H9 (cell line): ENCODE measurements at regions not wholly inside any gene's neighbourhood (a gene's known extent, or its start where the extent isn't known, plus 50 kb on each side); places are given as distances from the start of the nearest gene placed in this dataset.

ENCODE experiments used
- DNase-seq: peaks from one replicate; pipeline ENCODE4 v3.0.0-alpha.2; 2017
- H2AFZ ChIP-seq: one replicate; pipeline ENCODE4 v1.6.1; 2013; ENCODE audit warnings: mild to moderate bottlenecking, low read length, control low read depth, moderate library complexity
- H2AK5ac ChIP-seq: 2 replicates; pipeline ENCODE4 v1.6.1; 2013; ENCODE audit warnings: low read length, control low read depth, mixed read lengths; ENCODE audit not compliant: insufficient read length
- H2BK120ac ChIP-seq: one replicate; pipeline ENCODE4 v1.6.1; 2013; ENCODE audit warnings: low read depth, mild to moderate bottlenecking, low read length, control low read depth, inconsistent platforms; ENCODE audit not compliant: poor library complexity, severe bottlenecking
- H2BK12ac ChIP-seq: 2 replicates; pipeline ENCODE4 v1.6.1; 2013; ENCODE audit warnings: low read length, control low read depth, mixed read lengths, low read depth; ENCODE audit not compliant: insufficient read length
- H2BK15ac ChIP-seq: 2 replicates; pipeline ENCODE4 v1.6.1; 2013; ENCODE audit warnings: low read depth, low read length, control low read depth
- H2BK20ac ChIP-seq: one replicate; pipeline ENCODE4 v1.6.1; 2013; ENCODE audit warnings: low read depth, mild to moderate bottlenecking, low read length, control low read depth, inconsistent platforms; ENCODE audit not compliant: poor library complexity, severe bottlenecking
- H2BK5ac ChIP-seq: 2 replicates; pipeline ENCODE4 v1.6.1; 2013; ENCODE audit warnings: low read length, control low read depth, mixed read lengths; ENCODE audit not compliant: insufficient read length
- H3K14ac ChIP-seq: 2 replicates; pipeline ENCODE4 v1.6.1; 2013; ENCODE audit warnings: low read length, control low read depth; ENCODE audit not compliant: insufficient read depth
- H3K18ac ChIP-seq: 2 replicates; pipeline ENCODE4 v1.6.1; 2013; ENCODE audit warnings: low read depth, mild to moderate bottlenecking, mixed read lengths, low read length, control low read depth; ENCODE audit not compliant: insufficient read length
- H3K23ac ChIP-seq: 2 replicates; pipeline ENCODE4 v1.6.1; 2013; ENCODE audit warnings: low read length, control low read depth, mixed read lengths, low read depth; ENCODE audit not compliant: insufficient read length
- H3K23me2 ChIP-seq: 2 replicates; pipeline ENCODE4 v1.6.1; 2013; ENCODE audit warnings: low read depth, mild to moderate bottlenecking, mixed read lengths, low read length, control low read depth; ENCODE audit not compliant: insufficient read length, poor library complexity, severe bottlenecking
- H3K27ac ChIP-seq: 2 replicates; pipeline ENCODE4 v1.5.1; 2013; ENCODE audit warnings: low read length, control low read depth, mixed read lengths, low read depth; ENCODE audit not compliant: insufficient read length
- H3K27me3 ChIP-seq: 2 replicates; pipeline ENCODE4 v1.6.1; 2013; ENCODE audit warnings: low read length, control low read depth, inconsistent platforms; ENCODE audit not compliant: insufficient read depth
- H3K4ac ChIP-seq: 2 replicates; pipeline ENCODE4 v1.6.1; 2013; ENCODE audit warnings: low read depth, mild to moderate bottlenecking, control low read depth, inconsistent platforms, low read length, moderate library complexity
- H3K4me1 ChIP-seq: 2 replicates; pipeline ENCODE4 v1.6.1; 2013; ENCODE audit warnings: low read length, control low read depth, inconsistent platforms; ENCODE audit not compliant: insufficient read depth
- H3K4me2 ChIP-seq: 2 replicates; pipeline ENCODE4 v1.6.1; 2013; ENCODE audit warnings: low read length, control low read depth, mixed read lengths; ENCODE audit not compliant: insufficient read length, insufficient read depth
- H3K56ac ChIP-seq: 2 replicates; pipeline ENCODE4 v1.6.1; 2013; ENCODE audit warnings: low read depth, mild to moderate bottlenecking, mixed read lengths, low read length, control low read depth; ENCODE audit not compliant: insufficient read length
- H3K79me1 ChIP-seq: 2 replicates; pipeline ENCODE4 v1.6.1; 2013; ENCODE audit warnings: low read depth, mild to moderate bottlenecking, moderate library complexity, low read length, control low read depth, inconsistent platforms; ENCODE audit not compliant: insufficient read depth, poor library complexity, severe bottlenecking
- H3K79me2 ChIP-seq: 2 replicates; pipeline ENCODE4 v1.6.1; 2013; ENCODE audit warnings: low read length, control low read depth, inconsistent platforms; ENCODE audit not compliant: insufficient read depth
- H3K9ac ChIP-seq: 2 replicates; pipeline ENCODE4 v1.6.1; 2013; ENCODE audit warnings: low read length, control low read depth, mixed read lengths; ENCODE audit not compliant: insufficient read length; ENCODE audit errors: extremely low read depth
- H3K9me3 ChIP-seq: one replicate; pipeline ENCODE4 v1.6.1; 2013; ENCODE audit warnings: low read depth, low read length, inconsistent platforms; ENCODE audit not compliant: control insufficient read depth
- H3T11ph ChIP-seq: one replicate; pipeline ENCODE4 v1.6.1; 2013; ENCODE audit warnings: mild to moderate bottlenecking, low read length, control low read depth, inconsistent platforms
- H4K20me1 ChIP-seq: one replicate; pipeline ENCODE4 v1.6.1; 2013; ENCODE audit not compliant: control insufficient read depth, insufficient read length, insufficient read depth
- H4K5ac ChIP-seq: 2 replicates; pipeline ENCODE4 v1.6.1; 2013; ENCODE audit warnings: low read depth, mild to moderate bottlenecking, mixed read lengths, low read length, control low read depth; ENCODE audit not compliant: insufficient read length
- H4K8ac ChIP-seq: replicated peaks from 2 replicates; pipeline ENCODE4 v1.6.1; 2013; ENCODE audit warnings: low read length, control low read depth, mixed read lengths, low read depth; ENCODE audit not compliant: insufficient read length
- H4K91ac ChIP-seq: 2 replicates; pipeline ENCODE4 v1.6.1; 2013; ENCODE audit warnings: low read depth, mild to moderate bottlenecking, moderate library complexity, mixed read lengths, low read length, control low read depth; ENCODE audit not compliant: insufficient read length
- H3K27ac Mint-ChIP-seq, 3 experiments: 2 replicates in 2 of 3; 3 replicates in 1 of 3; pipeline ENCODE4 v1.8.0; 2020 to 2021; ENCODE audit warnings: mixed read lengths in 3 of 3, mild to moderate bottlenecking in 1 of 3, moderate library complexity in 1 of 3
- H3K27me3 Mint-ChIP-seq: 2 replicates; pipeline ENCODE4 v1.8.0; 2021; ENCODE audit warnings: low read depth, mild to moderate bottlenecking, moderate library complexity, mixed read lengths
- H3K36me3 Mint-ChIP-seq, 3 experiments: 2 replicates in 2 of 3; 3 replicates in 1 of 3; pipeline ENCODE4 v1.8.0; 2020 to 2021; ENCODE audit warnings: low read depth in 3 of 3, mixed read lengths in 3 of 3; ENCODE audit not compliant: insufficient read depth in 1 of 3
- H3K4me1 Mint-ChIP-seq, 2 experiments: 2 replicates each; pipeline ENCODE4 v1.8.0; 2020; ENCODE audit warnings: mixed read lengths in 2 of 2
- H3K4me3 Mint-ChIP-seq, 2 experiments: 2 replicates in 1 of 2; 3 replicates in 1 of 2; pipeline ENCODE4 v1.8.0; 2020 to 2021; ENCODE audit warnings: mild to moderate bottlenecking in 2 of 2, mixed read lengths in 2 of 2, moderate library complexity in 1 of 2
- H3K9me3 Mint-ChIP-seq, 2 experiments: 2 replicates in 1 of 2; 3 replicates in 1 of 2; pipeline ENCODE4 v1.8.0; 2020; ENCODE audit warnings: mild to moderate bottlenecking in 2 of 2, mixed read lengths in 2 of 2, moderate library complexity in 1 of 2
- WGBS: extraction: QIAGEN DNeasy Blood & Tissue Kit; methylation state at CpG from one replicate; pipeline ENCODE4 v1.1.7; 2013; ENCODE audit warnings: missing lambda C conversion rate, low lambda C conversion rate, mixed read lengths; ENCODE audit not compliant: insufficient read length; ENCODE audit errors: extremely low coverage; 5-methylcytosine and 5-hydroxymethylcytosine counted together
- TF ChIP-seq, protein P1 (sequence below): fragments of 200-600 bp; sonication (generic); conservative IDR thresholded peaks from 3 replicates; pipeline ENCODE4 v1.8.0; 2021; ENCODE audit warnings: antibody characterized with exemption, mild to moderate bottlenecking

- no peak overlapping the region for H2AFZ ChIP-seq
- H3K4me3 Mint-ChIP-seq, result no peak overlapping the region
- H4K91ac ChIP-seq, result no peak overlapping the region
- DNase-seq, result no peak
- no peak overlapping the region for H2BK5ac ChIP-seq
- no peaks in the 10 kb centered on the region for H3K27me3 Mint-ChIP-seq
- peak overlapping the region; percentile 66 for H3K18ac ChIP-seq
- no peak overlapping the region for H4K5ac ChIP-seq
- H3K79me2 ChIP-seq, result no peaks in the 10 kb centered on the region; the same call in 1 of the 2 replicates
- H3K56ac ChIP-seq, result no peak overlapping the region
- no peak overlapping the region for H4K8ac ChIP-seq
- H3K14ac ChIP-seq, result no peak overlapping the region
- H2BK120ac ChIP-seq, result no peak overlapping the region
- H3K4me1 ChIP-seq, result peaks cover 18% of the 10 kb centered on the region; the same call in 1 of the 2 replicates
- H3K27ac Mint-ChIP-seq, result peak overlapping the region; percentile 8 to 100 (median 98)
- H3K36me3 Mint-ChIP-seq, result peaks cover 2 to 21% (median 20%) of the 10 kb centered on the region in 3 experiments; a peak in 5 of 7 replicates
- no peak overlapping the region for H3T11ph ChIP-seq
- H3K9ac ChIP-seq, result no peak overlapping the region
- H4K20me1 ChIP-seq, result no peaks in the 10 kb centered on the region
- no peak overlapping the region for H3K23ac ChIP-seq
- no peak overlapping the region for H3K4me2 ChIP-seq
- no peak overlapping the region for H2BK20ac ChIP-seq
- peak overlapping the region; percentile 79 for H3K27ac ChIP-seq
- H3K79me1 ChIP-seq, result no peaks in the 10 kb centered on the region
- TF ChIP-seq, protein P1, sequence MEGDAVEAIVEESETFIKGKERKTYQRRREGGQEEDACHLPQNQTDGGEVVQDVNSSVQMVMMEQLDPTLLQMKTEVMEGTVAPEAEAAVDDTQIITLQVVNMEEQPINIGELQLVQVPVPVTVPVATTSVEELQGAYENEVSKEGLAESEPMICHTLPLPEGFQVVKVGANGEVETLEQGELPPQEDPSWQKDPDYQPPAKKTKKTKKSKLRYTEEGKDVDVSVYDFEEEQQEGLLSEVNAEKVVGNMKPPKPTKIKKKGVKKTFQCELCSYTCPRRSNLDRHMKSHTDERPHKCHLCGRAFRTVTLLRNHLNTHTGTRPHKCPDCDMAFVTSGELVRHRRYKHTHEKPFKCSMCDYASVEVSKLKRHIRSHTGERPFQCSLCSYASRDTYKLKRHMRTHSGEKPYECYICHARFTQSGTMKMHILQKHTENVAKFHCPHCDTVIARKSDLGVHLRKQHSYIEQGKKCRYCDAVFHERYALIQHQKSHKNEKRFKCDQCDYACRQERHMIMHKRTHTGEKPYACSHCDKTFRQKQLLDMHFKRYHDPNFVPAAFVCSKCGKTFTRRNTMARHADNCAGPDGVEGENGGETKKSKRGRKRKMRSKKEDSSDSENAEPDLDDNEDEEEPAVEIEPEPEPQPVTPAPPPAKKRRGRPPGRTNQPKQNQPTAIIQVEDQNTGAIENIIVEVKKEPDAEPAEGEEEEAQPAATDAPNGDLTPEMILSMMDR, result no peak
- H3K4ac ChIP-seq, result no peak overlapping the region
- no peaks in the 10 kb centered on the region; the same call in 1 of the 2 replicates for H3K27me3 ChIP-seq
- no peaks in the 10 kb centered on the region for H3K9me3 ChIP-seq
- no peak overlapping the region for H2BK12ac ChIP-seq
- H3K23me2 ChIP-seq, result peaks cover 6% of the 10 kb centered on the region
- WGBS, result no CpG with 5 or more reads among the region's 1 CpG
- H3K4me1 Mint-ChIP-seq, result peaks cover 66% of the 10 kb centered on the region in 2 experiments
- H3K9me3 Mint-ChIP-seq, result peaks cover 0 to 3% of the 10 kb centered on the region in 2 experiments; a peak in 1 of 5 replicates
- H2AK5ac ChIP-seq, result no peak overlapping the region
- no peak overlapping the region for H2BK15ac ChIP-seq
Observed at GRCh38 chr1:209434066-209434465, 149.4 kb upstream of the CAMK1G start.
